ENCODE measurements at regions not wholly inside any gene's neighbourhood (a gene's known extent, or its start where the extent isn't known, plus 50 kb on each side); places are given as distances from the start of the nearest gene placed in this dataset.

DNA sequence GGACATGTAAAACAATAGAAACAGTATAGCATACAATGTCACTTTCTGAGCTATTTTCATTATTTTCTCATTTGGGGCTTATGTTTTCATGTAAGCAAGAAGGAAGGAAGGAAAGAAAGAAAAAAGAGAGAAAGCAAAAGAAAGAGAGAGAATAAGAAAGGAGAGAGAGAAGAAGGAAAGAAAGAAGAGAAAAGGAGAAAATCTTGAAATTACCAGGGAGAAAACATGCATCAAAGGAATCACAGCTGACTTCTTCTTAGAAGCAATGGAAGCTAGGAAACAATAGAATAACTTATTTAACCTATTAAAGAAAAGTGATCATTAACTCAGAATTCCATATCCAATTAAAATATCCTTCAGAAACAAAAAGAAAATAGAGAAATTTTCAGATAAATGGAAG, 471.5 kb downstream of the OCA2 start:
- TF ChIP-seq EZH2 (IDR thresholded peaks at IDR 0.05): no peak
- TF ChIP-seq POLR2AphosphoS5 (IDR thresholded peaks at IDR 0.05; ENCODE audit: borderline replicate concordance, low read depth, low read length): no peak
